Right lobe of liver (tissue), 4 donors: ENCODE measurements at regions not wholly inside any gene's neighbourhood (a gene's known extent, or its start where the extent isn't known, plus 50 kb on each side); places are given as distances from the start of the nearest gene placed in this dataset.

Experiments
- POLR2A ChIP-seq: fragments of 450-650 bp; IDR thresholded peaks from one replicate; pipeline ENCODE4 v1.6.1; 2017; ENCODE audit warnings: antibody characterized with exemption, mild to moderate bottlenecking
- TF ChIP-seq, protein P1 (sequence below), 4 donors: fragments of 200-600 bp in 3 of 4; fragments of 450-650 bp in 1 of 4; IDR thresholded peaks; one replicate each; pipeline versions ENCODE4 v1.5.1 to v1.8.0; 2016 to 2022; ENCODE audit warnings: antibody characterized with exemption in 4 of 4, mild to moderate bottlenecking in 2 of 4
- donor health status: DM: no; HTN: no; CAD: no.
- donor health status: DM: no; HTN: no; CAD: no.
- donor health status: DM: no; HTN: yes; CAD: no.

DNA sequence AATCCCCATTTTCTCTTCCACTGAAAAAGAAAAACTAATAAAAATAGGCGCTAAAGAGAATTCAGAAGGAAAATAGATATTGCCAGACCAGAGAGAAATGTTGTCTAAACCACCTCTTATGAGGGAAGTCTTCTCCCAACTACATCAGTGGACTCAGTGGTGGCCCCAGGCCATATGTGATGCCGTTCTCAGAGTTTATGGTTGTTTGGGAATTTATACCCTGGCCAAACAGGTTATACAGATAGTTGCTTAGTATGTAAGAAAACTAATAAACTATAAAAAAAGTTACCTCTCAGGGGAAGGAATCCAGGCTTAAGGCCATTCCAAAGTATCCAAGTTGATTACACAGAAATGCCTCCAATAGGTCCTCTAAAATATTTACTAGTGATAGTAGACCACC, 103.4 kb upstream of the RBM19 start:
- TF ChIP-seq, protein P1, sequence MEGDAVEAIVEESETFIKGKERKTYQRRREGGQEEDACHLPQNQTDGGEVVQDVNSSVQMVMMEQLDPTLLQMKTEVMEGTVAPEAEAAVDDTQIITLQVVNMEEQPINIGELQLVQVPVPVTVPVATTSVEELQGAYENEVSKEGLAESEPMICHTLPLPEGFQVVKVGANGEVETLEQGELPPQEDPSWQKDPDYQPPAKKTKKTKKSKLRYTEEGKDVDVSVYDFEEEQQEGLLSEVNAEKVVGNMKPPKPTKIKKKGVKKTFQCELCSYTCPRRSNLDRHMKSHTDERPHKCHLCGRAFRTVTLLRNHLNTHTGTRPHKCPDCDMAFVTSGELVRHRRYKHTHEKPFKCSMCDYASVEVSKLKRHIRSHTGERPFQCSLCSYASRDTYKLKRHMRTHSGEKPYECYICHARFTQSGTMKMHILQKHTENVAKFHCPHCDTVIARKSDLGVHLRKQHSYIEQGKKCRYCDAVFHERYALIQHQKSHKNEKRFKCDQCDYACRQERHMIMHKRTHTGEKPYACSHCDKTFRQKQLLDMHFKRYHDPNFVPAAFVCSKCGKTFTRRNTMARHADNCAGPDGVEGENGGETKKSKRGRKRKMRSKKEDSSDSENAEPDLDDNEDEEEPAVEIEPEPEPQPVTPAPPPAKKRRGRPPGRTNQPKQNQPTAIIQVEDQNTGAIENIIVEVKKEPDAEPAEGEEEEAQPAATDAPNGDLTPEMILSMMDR (IDR thresholded peaks at IDR 0.05), result no peak
- no peak for TF ChIP-seq POLR2A
